ENCODE measurements at regions not wholly inside any gene's neighbourhood (a gene's known extent, or its start where the extent isn't known, plus 50 kb on each side); places are given as distances from the start of the nearest gene placed in this dataset.

DNA sequence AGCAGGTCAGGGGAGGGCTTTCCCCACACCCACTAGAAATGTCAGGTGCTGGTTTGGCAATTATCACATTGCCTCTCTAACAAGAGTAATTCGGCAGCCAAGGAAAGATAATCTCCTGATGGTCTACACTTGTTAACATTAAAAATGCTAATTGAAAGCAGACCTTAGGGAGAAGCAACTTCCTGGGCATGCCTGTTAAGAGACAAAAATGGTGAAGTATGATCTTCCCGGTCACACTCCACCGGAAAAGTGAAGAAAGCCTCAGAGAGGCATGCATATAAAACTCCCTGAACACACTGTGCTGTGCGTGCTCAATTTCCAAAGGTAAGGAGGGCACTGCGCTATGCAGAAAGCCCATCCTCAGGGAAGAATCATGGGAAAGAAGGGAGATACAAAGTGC lies 244.3 kb downstream of the FAM170A start:
- Histone ChIP-seq H4K91ac (ENCODE audit: low read depth, low read length, poor library complexity) (no peak overlapping the region), H3K79me1 (ENCODE audit: low read depth, low read length) (no peaks in the 10 kb centered on the region), H2AFZ (ENCODE audit: low read length) (no peak overlapping the region), H3K4me3 (ENCODE audit: low read length in 2 of 2) (no peak overlapping the region), H2AK5ac (ENCODE audit: low read depth, low read length) (no peak overlapping the region), H3K18ac (ENCODE audit: low read length) (no peak overlapping the region), H3K14ac (ENCODE audit: low read length) (no peak overlapping the region), H3K27ac (replicated peaks; ENCODE audit: low read length) (no peak overlapping the region), H3K4me1 (ENCODE audit: control insufficient read depth in 2 of 2, insufficient read depth in 1 of 2, low read depth in 1 of 2, low read length in 2 of 2) (no peaks in the 10 kb centered on the region), H3K9me3 (replicated peaks in 1 of 2; ENCODE audit: control insufficient read depth in 2 of 2, insufficient read depth in 1 of 2, low read depth in 1 of 2, low read length in 2 of 2) (no peaks in the 10 kb centered on the region), H2BK12ac (ENCODE audit: low read length) (no peak overlapping the region), H4K8ac (ENCODE audit: low read depth, low read length) (no peak overlapping the region), H3K27me3 (ENCODE audit: control insufficient read depth in 3 of 3, insufficient read depth in 3 of 3, low read depth in 1 of 3, low read length in 3 of 3) (no peaks in the 10 kb centered on the region), H2BK5ac (ENCODE audit: low read length) (no peak overlapping the region), H2BK120ac (ENCODE audit: low read depth, low read length) (no peak overlapping the region), H3K9ac (ENCODE audit: low read depth, low read length, poor library complexity) (no peak overlapping the region), H3K36me3 (replicated peaks in 1 of 2; ENCODE audit: control insufficient read depth in 2 of 2, insufficient read depth in 2 of 2, low read length in 2 of 2) (no peaks in the 10 kb centered on the region), H3K4me2 (ENCODE audit: insufficient read depth, low read length, poor library complexity, severe bottlenecking) (no peak overlapping the region), H3K23ac (ENCODE audit: low read depth, low read length, poor library complexity) (no peak overlapping the region), H2BK15ac (ENCODE audit: low read length) (no peak overlapping the region), H3K4ac (ENCODE audit: low read length) (no peak overlapping the region)
- no peak for DNase-seq (ENCODE audit: low spot score)
- no CpG with 5 or more reads among the region's 5 CpGs for WGBS, 2 donors (ENCODE audit: extremely low coverage in 2 of 2, insufficient read length in 2 of 2, insufficient replicate concordance in 1 of 2)

- Histone ChIP-seq H3K9ac (ENCODE audit: low read depth, low read length, poor library complexity) (no peak overlapping the region), H2BK15ac (ENCODE audit: low read length) (no peak overlapping the region), H3K14ac (ENCODE audit: low read length) (no peak overlapping the region), H3K18ac (ENCODE audit: low read length) (no peak overlapping the region), H2AK5ac (ENCODE audit: low read depth, low read length) (no peak overlapping the region), H2BK120ac (ENCODE audit: low read depth, low read length) (no peak overlapping the region), H3K4ac (ENCODE audit: low read length) (no peak overlapping the region), H3K4me2 (ENCODE audit: insufficient read depth, low read length, poor library complexity, severe bottlenecking) (no peak overlapping the region), H3K4me1 (ENCODE audit: control insufficient read depth in 2 of 2, insufficient read depth in 1 of 2, low read depth in 1 of 2, low read length in 2 of 2) (no peaks in the 10 kb centered on the region), H3K79me1 (ENCODE audit: low read depth, low read length) (no peaks in the 10 kb centered on the region), H4K8ac (ENCODE audit: low read depth, low read length) (no peak overlapping the region), H4K91ac (ENCODE audit: low read depth, low read length, poor library complexity) (no peak overlapping the region), H3K4me3 (ENCODE audit: low read length in 2 of 2) (no peak overlapping the region), H3K27ac (replicated peaks; ENCODE audit: low read length) (no peak overlapping the region), H2BK12ac (ENCODE audit: low read length) (no peak overlapping the region), H2BK5ac (ENCODE audit: low read length) (no peak overlapping the region), H3K27me3 (ENCODE audit: control insufficient read depth in 3 of 3, insufficient read depth in 3 of 3, low read depth in 1 of 3, low read length in 3 of 3) (no peaks in the 10 kb centered on the region), H2AFZ (ENCODE audit: low read length) (peak overlapping the region; percentile 13), H3K36me3 (replicated peaks in 1 of 2; ENCODE audit: control insufficient read depth in 2 of 2, insufficient read depth in 2 of 2, low read length in 2 of 2) (no peaks in the 10 kb centered on the region), H3K23ac (ENCODE audit: low read depth, low read length, poor library complexity) (no peak overlapping the region), H3K9me3 (replicated peaks in 1 of 2; ENCODE audit: control insufficient read depth in 2 of 2, insufficient read depth in 1 of 2, low read depth in 1 of 2, low read length in 2 of 2) (no peaks in the 10 kb centered on the region)
- DNase-seq (ENCODE audit: low spot score) = no peak
These were observed 247.2 kb downstream of the FAM170A start for GRCh38 chr5:119876522-119876921.

DNA sequence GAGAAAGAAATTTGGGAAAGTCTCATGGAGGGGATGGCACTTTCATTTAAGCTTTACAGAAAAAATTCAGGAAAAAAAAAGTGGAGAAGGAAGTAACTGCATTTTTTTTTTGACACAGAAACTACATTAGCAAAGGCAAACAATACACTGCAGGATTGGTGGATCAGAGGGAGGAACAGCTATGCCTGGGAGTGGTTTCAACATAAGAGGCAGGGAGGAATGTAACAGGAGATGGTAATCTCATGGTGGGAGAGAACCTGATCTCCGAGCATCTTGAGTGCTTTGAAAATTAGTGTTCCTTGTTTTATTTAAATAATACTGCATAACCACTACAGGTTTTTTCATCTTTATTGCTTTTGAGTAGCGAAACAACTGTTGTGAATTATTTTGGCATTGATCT lies 249.4 kb downstream of the FAM170A start:
- Histone ChIP-seq H3K9me3 (replicated peaks in 1 of 2; ENCODE audit: control insufficient read depth in 2 of 2, insufficient read depth in 1 of 2, low read depth in 1 of 2, low read length in 2 of 2) (no peaks in the 10 kb centered on the region), H2BK120ac (ENCODE audit: low read depth, low read length) (no peak overlapping the region), H4K8ac (ENCODE audit: low read depth, low read length) (no peak overlapping the region), H3K27me3 (ENCODE audit: control insufficient read depth in 3 of 3, insufficient read depth in 3 of 3, low read depth in 1 of 3, low read length in 3 of 3) (no peaks in the 10 kb centered on the region), H2AFZ (ENCODE audit: low read length) (no peak overlapping the region), H3K36me3 (replicated peaks in 1 of 2; ENCODE audit: control insufficient read depth in 2 of 2, insufficient read depth in 2 of 2, low read length in 2 of 2) (no peaks in the 10 kb centered on the region), H3K9ac (ENCODE audit: low read depth, low read length, poor library complexity) (no peak overlapping the region), H3K4me1 (ENCODE audit: control insufficient read depth in 2 of 2, insufficient read depth in 1 of 2, low read depth in 1 of 2, low read length in 2 of 2) (no peaks in the 10 kb centered on the region), H3K23ac (ENCODE audit: low read depth, low read length, poor library complexity) (no peak overlapping the region), H3K4ac (ENCODE audit: low read length) (no peak overlapping the region), H3K79me1 (ENCODE audit: low read depth, low read length) (no peaks in the 10 kb centered on the region), H2BK12ac (ENCODE audit: low read length) (no peak overlapping the region), H4K91ac (ENCODE audit: low read depth, low read length, poor library complexity) (no peak overlapping the region), H2BK15ac (ENCODE audit: low read length) (no peak overlapping the region), H3K18ac (ENCODE audit: low read length) (no peak overlapping the region), H3K4me2 (ENCODE audit: insufficient read depth, low read length, poor library complexity, severe bottlenecking) (no peak overlapping the region), H2BK5ac (ENCODE audit: low read length) (no peak overlapping the region), H3K4me3 (ENCODE audit: low read length in 2 of 2) (no peak overlapping the region), H2AK5ac (ENCODE audit: low read depth, low read length) (no peak overlapping the region), H3K27ac (replicated peaks; ENCODE audit: low read length) (no peak overlapping the region), H3K14ac (ENCODE audit: low read length) (no peak overlapping the region)
- WGBS, 2 donors (ENCODE audit: extremely low coverage in 2 of 2, insufficient read length in 2 of 2, insufficient replicate concordance in 1 of 2) = no CpG with 5 or more reads among the region's 2 CpGs
- no peak for DNase-seq (ENCODE audit: low spot score)

DNA sequence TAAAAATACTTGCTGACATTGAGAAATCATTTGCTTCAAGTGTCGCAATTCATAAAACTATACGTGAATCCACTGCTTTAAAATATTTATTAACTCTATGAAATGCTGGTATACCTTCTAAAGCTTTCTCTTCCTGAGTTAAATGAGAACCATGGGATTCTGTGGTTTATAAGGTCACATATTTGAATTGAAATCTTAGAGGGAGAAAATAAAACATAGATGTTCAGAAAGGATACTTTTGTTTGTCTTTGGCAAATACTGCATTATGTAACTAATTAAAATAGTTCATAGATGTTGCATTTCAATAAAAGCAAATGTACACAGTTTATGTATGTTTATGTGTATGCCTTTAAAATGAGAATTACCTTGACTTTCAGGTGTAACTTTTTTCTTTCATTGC lies 250.1 kb downstream of the FAM170A start:
- no peak overlapping the region for H2BK120ac ChIP-seq (ENCODE audit: low read depth, low read length)
- H4K8ac ChIP-seq (ENCODE audit: low read depth, low read length) = no peak overlapping the region
- H3K14ac ChIP-seq (ENCODE audit: low read length) = no peak overlapping the region
- no peak overlapping the region for H4K91ac ChIP-seq (ENCODE audit: low read depth, low read length, poor library complexity)
- H3K4me1 ChIP-seq (ENCODE audit: control insufficient read depth in 2 of 2, insufficient read depth in 1 of 2, low read depth in 1 of 2, low read length in 2 of 2) = no peaks in the 10 kb centered on the region
- no peaks in the 10 kb centered on the region for H3K79me1 ChIP-seq (ENCODE audit: low read depth, low read length)
- no peak overlapping the region for H3K18ac ChIP-seq (ENCODE audit: low read length)
- no peak overlapping the region for H3K23ac ChIP-seq (ENCODE audit: low read depth, low read length, poor library complexity)
- no peak overlapping the region for H3K4me2 ChIP-seq (ENCODE audit: insufficient read depth, low read length, poor library complexity, severe bottlenecking)
- H2BK5ac ChIP-seq (ENCODE audit: low read length) = no peak overlapping the region
- H3K4me3 ChIP-seq (ENCODE audit: low read length in 2 of 2) = no peak overlapping the region
- no peak for DNase-seq (ENCODE audit: low spot score)
- no peak overlapping the region for H2BK15ac ChIP-seq (ENCODE audit: low read length)
- no peak overlapping the region for H2AK5ac ChIP-seq (ENCODE audit: low read depth, low read length)
- H3K27ac ChIP-seq (replicated peaks; ENCODE audit: low read length) = no peak overlapping the region
- H3K9me3 ChIP-seq (replicated peaks in 1 of 2; ENCODE audit: control insufficient read depth in 2 of 2, insufficient read depth in 1 of 2, low read depth in 1 of 2, low read length in 2 of 2) = no peaks in the 10 kb centered on the region
- no peak overlapping the region for H2AFZ ChIP-seq (ENCODE audit: low read length)
- H3K36me3 ChIP-seq (replicated peaks in 1 of 2; ENCODE audit: control insufficient read depth in 2 of 2, insufficient read depth in 2 of 2, low read length in 2 of 2) = no peaks in the 10 kb centered on the region
- no peak overlapping the region for H2BK12ac ChIP-seq (ENCODE audit: low read length)
- no peak overlapping the region for H3K4ac ChIP-seq (ENCODE audit: low read length)
- no CpG with 5 or more reads among the region's 2 CpGs for WGBS, 2 donors (ENCODE audit: extremely low coverage in 2 of 2, insufficient read length in 2 of 2, insufficient replicate concordance in 1 of 2)
- no peak overlapping the region for H3K9ac ChIP-seq (ENCODE audit: low read depth, low read length, poor library complexity)
- H3K27me3 ChIP-seq (ENCODE audit: control insufficient read depth in 3 of 3, insufficient read depth in 3 of 3, low read depth in 1 of 3, low read length in 3 of 3) = no peaks in the 10 kb centered on the region

Measured in neuronal stem cell (in vitro differentiated cells).